HG03108 (cell line): ENCODE measurements at regions not wholly inside any gene's neighbourhood (a gene's known extent, or its start where the extent isn't known, plus 50 kb on each side); places are given as distances from the start of the nearest gene placed in this dataset.
"Not testable (repeated sequence)": the region's sequence is repeated elsewhere in the genome, so short reads cannot be mapped to it uniquely, and the experiment has no call there.

Experiments
- ATAC-seq: cut with Tn5 transposase; IDR thresholded peaks from one replicate; pipeline ENCODE4 v1.9.1; 2021; ENCODE audit warnings: moderate library complexity; ENCODE audit not compliant: unreplicated experiment

DNA sequence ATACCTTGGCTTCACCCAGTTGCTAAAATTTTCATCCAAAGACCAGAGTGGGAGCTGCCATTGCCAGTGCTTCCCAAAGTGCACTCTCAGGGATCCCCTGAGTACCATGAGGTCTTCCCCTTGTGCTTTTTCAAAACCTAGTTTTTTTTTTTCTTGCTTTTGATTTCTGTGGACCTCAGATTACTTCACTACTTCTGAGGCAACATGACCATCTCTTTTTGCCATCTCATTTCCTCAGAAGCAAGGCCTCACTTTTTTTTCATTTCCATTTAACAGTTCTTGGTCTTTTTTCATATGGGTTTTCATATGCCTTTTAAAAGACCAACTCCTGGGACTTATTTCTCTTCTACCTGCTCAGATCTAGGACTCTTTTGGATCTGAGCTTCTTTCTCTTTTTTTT is 64.1 kb upstream of the MMS22L start:
- no peak for ATAC-seq

DNA sequence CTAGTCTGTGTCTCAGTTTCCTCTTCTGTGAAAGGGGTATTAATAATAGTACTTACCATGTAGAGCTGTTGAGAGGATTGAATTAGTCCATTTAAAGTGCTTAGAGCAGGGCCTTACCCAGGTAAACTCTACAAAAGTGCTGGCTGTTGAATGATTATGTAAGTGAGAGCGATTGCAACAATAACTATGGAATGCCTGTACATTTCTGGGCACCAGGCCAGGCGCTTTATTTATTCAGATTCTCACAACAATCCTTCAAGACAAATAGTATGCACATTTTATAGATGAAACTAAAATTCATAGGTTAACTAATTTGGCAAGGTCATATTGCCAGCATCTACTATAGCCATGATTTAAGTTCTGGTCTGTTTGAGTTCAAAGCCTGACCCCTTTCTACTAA is 78.3 kb upstream of the MMS22L start:
- no peak for ATAC-seq

DNA sequence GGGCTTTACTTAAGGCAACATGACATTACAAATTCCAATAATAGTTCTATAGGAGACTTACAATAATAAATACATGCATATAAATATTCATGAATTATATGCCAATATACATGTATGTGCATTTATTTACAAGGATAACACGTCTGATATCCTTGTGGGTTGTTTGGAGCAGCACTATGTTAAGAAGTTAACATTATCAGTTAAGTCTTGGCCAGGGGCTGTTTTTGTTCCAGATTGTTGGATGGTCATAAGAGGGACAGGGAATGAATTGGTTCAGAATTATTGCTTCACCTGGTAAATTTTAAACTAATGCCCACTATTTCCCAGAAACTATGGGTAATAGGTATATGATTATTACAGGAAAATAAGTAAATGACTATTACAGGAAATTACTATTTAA is 81.3 kb upstream of the MMS22L start:
- no peak for ATAC-seq

DNA sequence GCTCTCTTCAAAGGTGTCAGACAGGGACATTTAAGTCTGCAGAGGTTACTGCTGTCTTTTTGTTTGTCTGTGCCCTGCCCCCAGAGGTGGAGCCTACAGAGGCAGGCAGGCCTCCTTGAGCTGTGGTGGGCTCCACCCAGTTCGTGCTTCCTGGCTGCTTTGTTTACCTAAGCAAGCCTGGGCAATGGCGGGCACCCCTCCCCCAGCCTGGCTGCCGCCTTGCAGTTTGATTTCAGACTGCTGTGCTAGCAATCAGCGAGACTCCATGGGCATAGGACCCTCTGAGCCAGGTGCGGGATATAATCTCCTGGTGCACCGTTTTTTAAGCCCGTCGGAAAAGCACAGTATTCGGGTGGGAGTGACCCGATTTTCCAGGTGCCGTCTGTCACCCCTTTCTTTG is 99.1 kb upstream of the MMS22L start:
- ATAC-seq: not testable (repeated sequence)

DNA sequence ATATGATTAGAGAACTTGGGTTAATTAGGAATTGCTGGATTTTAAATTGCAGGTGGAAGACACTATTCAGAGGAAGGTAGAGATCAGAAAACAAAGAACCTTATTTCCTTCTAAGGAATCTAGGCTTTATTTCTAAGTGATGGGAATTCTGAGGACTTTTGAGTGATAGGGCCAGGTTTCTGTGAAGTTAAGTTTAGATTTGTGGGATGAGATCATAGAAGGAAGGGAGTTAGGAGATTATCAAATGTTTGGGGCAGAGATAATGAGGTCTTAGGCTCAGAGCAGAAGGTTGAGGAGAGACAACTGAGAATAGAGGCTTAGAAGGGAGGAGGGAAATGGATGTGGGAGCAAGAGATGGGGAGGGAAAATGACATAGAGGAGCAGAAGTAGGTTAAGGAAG is 109.7 kb upstream of the MMS22L start:
- no peak for ATAC-seq

DNA sequence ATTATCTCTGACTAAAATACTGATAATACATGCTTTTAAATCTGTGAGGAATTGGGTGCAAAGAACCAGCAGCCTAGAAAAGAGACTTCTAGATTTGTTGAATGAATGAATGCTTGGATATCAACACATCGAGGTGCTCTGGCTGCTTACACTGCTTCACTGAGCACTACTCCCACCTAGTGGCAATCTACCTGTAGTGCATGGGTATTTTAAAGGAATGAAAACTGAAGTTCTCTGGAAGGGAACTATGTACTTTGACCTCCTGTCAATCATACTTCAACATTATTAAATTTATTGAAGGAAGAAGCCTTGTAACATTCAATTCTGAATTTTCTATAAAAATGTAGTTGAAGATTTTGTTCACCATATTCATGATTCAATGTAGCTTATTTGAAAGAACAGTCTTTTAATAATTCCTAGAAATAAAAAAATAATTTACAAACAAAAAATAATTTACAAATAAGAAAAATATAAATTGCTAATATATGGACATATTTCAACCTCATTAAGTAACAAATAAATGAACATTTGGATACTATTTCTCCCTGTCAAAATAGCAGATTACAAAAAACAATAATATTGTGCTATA is 111.2 kb upstream of the MMS22L start:
- peak; percentile 70 for ATAC-seq

DNA sequence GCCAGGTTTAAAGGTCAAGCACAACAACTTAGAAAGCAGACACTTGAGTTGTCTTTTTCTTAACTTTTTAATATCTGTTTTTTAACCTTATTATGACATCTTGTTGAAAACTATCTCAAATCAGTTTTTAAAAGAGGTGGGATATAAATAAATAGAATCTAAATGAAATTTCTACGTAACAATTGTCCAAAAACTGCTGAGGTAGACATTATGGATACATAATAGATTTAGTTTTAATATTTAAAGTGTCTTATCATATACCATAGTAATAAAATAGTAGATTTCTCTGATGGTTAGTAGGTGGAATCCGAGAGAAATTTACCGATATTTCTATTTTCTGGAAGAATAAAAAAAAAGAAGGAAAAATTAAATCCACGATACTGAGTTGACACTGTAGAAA is 113.9 kb upstream of the MMS22L start:
- no peak for ATAC-seq

DNA sequence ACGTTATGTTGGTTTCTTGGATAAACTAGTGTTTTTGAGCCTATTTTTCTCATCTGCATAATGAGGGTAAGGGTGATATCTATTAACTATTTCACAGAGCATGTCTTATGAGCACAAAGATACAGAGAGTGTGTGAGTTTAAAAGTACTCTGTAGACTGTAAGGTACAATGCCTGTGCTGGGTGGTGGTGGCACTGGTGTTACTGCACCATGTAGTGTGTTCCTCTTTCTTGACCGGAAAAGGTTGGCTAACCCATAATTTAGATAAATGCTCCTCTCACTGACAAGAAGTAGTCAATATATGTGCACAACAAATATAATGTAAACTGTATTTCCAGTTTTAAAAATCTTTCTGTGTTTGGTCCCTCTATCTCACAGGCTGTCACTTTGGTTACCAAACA is 116.2 kb upstream of the MMS22L start:
- no peak for ATAC-seq

DNA sequence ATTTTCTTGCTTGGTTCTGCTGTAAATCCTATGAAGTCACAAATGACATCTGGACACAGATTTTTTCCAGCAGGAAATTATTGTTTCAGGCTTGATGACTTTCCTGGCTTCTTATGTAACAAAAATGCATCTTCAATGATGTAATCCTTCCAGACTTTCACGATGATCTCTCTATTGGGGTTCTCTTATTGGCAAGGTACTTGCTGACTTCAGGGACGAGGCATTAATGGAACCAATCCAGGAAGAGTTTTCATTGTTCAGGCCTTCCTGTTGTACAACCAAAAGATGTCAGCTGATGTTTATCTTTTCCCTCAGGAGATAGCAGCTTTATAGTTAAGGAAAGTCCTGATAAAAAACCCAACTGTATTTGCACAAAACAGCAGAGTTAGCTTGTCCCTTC is 118.5 kb upstream of the MMS22L start:
- ATAC-seq: no peak

DNA sequence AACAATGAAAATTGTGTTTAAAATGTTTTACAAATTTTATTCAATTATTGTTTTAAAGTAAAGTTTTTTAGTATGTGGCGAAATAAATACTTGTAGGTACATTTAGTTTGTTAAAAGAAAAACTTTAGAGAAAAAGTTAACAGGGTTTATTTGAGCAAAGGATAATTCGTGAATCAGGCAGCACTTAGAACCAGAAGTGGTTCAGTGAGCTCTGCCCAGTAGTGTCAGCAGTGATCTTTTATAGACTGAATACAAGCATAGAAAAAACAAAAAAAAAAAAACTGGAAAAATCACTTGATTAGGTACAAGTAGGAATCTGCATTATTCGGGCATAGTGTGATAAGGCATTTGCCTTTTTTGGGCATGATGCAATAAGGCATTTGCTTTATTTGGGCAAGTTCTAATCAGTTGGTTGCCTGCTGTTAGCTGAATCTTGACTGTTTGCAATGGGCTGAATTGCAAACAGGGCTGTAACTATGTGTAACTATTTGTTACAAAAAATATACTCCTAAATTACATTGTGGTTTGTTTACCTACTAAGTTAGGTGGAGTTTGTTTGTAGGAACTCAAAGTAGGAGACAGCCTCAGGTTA is 122.9 kb upstream of the MMS22L start:
- no peak for ATAC-seq

DNA sequence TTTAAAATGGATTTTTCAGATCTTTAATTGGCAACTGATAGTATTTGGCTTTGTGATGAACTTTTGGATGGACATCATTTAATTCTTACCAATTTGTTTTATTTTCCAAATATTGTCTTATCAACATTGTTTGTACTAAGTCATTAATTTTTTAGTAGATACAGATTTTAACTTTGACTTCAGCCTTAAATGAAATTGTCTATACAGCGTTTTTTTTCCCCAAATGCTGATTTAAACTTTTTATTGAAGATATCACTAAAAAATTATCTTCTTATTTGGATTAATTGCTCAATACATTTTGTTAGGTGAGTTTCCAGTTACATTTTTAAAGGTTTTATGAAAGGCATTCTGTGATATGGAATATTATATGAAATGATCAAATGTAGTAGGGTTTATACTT is 123.6 kb upstream of the MMS22L start:
- no peak for ATAC-seq

DNA sequence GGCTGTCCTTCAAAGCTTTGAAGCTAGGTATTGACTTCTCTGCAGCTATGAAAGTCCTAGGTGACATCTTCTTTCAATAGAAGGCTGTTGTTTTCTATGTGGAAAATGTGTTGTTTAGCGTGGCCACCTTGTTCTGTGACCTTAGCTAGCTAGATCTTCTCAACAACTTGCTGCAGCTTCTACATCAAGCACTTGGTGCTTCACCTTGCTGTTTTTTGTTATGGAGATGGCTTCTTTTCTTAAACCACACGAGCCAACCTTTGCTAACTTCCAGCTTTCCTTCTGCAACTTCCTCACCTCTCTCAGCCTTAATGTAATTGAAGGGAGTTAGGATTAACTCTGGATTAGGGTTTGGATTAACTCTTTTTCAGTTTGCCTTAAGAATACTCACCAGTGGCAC is 128.6 kb upstream of the MMS22L start:
- no peak for ATAC-seq

DNA sequence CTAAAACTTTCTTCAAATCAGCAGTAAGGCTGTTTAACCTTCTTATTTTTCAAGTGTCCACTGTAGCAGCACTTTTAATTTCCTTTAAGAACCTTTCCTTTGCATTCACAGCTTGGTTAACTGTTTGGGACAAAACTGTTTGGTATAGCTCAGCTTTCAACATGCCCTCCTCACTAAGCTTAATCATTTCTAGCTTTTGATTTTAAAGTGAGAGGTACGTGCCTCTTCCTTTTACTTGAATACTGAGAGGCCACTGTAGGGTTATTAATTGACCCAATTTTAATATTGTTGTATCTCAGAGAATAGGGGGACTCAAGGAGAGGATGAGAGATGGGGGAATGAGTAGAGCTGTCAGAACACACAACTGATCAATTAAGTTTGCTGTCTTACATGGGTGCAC is 129.5 kb upstream of the MMS22L start:
- ATAC-seq: no peak

DNA sequence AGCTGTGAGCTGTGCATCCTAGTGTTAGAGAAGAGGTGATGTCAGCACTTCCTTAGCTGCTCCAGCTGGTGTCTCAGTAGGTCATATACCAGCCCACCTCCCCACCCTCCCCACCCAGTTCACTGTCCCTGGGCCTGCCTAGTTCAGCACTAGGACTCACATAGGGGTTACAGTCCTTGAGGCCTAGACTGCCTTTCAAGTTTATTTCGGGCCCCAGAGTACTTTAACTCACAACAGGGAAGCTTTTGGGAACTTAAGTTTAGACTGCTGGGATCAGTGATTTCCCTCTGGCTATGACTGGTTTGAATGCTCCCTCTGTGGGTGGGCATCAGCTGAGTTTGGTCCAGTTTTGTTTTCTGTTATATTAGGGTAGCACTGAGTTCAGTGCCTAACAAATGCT is 139.2 kb upstream of the MMS22L start:
- no peak for ATAC-seq

DNA sequence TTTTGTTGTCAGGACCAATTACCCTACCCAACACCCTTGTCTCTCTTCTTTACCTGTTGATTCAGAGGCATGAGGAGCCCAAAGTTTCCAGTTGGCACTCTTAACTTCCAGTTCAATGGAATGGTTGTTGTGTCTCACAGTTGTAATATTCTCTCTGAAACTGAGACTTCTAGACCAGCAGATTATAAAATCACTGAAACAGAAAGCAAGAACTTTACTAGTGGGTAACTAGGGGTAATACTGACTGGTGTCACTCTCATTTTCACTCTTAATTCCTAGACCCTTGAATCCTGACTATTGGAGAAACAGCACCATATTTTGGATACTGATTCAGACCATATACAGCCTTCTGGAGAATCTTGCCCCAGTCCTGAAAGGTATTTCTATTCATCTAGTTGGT is 140.2 kb upstream of the MMS22L start:
- peak; percentile 32 for ATAC-seq

DNA sequence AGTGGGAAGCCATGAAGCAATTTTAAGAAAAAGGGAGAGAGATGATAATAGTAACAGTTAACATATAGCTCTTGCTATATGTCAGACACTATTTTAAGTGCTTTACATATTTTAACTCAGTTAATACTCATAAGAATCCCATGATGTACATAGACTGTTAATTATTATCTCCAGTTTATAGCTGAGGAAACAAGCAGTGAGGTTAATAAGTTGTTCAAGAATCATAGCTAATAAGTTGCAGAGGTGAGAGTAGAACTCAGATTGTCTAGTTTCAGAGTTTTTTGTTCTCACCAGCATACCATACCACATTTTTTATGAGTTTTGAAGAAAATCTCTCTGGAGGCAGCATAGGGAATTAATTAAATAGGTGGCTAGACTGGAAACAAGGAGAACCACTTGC is 144.6 kb upstream of the MMS22L start:
- ATAC-seq: peak; percentile 85

DNA sequence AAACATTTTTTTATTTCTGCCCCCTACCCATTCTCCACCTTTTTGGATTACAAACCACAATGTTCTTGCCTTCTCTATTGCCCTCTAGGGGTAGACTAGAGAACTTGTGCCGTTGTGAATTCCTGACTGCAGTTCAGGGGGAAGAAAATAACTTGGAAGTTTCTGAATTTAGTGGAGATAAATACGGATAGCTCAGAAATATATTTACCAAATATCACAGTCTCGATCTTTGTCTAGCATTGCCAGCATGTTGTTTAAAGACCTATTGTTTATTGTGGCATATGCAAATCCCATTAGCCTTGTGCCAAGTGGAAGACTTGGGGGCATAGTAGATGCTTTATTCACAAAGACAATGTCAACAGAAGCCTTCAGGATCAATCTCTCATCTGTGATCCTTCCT is 154.1 kb upstream of the MMS22L start:
- no peak for ATAC-seq

DNA sequence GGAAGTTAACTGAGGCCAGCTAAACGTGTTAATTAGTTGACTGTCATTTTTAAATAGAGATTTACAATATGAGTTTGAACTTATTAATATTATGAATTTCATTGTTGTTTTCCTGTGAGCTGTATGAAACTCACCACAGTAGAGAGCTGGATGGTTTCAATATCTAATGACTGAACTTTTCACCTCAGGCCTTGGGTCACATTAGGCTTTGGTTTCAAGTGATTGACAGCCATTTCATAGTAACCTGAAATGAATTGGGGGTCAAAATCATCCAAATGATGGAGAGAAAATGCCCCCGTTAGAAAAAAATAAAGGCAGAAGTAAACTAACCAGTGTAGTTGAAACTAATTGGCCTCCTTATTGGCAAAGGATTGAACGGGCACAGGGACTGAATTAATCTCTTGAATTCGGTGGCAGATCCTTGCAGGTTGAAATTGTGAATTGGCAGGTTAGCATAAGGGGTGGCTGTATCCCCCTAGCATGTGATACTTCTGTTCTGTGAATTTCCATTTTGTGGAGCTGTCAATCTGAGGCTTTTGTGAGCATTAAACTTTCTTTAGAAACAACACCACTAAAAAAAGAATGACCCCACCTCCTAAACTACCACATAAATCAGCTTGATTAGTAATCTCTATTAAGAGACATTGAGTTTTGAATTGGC is 155.1 kb upstream of the MMS22L start:
- ATAC-seq: peak; percentile 48

DNA sequence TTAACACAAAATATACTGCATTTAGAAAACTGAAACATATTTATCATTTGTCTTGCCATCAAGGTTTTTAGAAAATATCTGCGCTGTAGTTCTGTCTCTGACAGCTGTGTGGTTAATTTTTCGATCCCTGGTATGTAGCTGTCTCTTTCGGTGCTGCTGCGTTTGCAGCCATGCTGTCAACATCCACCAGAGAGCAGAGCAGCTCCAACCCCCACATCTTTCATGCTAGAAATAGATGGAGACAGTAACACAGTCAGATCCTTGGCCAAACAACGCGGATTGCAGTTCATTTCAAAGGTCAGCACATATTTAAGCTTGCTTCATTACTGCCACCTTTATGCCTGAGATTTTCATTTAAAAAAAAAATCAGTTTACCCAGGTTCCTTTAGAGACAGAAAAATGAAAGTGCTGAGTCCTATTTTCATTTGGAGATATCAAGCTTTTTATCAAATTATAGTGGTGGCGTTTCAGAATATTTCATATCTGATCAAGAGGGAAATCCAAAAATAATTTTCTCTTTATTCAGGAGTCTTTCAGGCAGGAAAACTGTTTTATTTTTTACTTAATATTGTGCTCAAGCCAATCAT is 157.7 kb upstream of the MMS22L start:
- no peak for ATAC-seq

DNA sequence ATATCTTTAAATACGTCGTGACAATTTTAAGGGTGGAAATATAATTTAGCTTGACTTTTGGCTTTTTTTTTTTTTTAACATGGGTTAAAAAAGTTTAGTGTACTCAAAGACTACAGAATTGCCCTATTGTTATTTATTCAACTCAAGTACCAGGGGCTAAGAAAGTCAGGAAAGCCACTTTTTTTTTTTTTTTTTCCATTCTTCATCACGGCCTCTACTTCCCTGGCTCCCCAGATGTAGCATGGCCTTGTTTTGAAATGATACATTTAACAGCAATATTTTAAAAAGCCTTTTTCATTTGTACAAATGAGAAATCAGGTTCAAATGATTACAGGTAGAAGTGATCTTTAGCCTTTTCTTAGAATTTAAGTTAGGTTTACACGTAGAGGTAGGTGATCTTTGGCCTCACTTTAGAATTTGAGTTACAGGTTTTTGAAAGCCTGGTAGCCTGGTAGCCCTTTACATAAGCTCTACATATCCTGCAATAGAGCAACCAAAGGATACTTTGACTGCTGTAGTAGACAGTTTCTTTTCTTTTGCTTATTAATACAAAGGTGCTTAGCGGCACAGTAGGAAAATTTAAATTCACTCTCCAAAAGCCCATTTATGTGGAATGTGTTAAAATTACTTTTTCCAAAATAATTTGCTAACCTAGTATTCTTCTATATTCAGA is 160.5 kb upstream of the MMS22L start:
- no peak for ATAC-seq

DNA sequence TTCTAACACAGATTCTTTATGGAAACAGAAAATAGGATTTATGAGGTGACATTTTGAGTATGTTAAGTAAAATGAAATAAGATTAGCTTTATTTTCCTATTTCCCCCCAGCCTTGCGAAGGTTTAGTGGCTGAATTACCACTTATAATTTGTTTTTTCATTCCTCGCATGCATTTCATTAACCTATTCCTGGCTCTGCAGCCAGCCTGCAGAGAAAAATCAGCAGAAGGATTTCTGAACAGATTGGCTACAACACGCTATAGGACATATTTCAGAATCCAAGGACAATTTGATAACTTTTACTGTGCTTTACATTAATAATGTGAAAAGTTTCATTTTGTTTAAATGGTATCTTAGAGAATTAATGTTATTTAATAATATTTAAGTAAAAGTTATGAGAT is 162.4 kb upstream of the MMS22L start:
- ATAC-seq: no peak

DNA sequence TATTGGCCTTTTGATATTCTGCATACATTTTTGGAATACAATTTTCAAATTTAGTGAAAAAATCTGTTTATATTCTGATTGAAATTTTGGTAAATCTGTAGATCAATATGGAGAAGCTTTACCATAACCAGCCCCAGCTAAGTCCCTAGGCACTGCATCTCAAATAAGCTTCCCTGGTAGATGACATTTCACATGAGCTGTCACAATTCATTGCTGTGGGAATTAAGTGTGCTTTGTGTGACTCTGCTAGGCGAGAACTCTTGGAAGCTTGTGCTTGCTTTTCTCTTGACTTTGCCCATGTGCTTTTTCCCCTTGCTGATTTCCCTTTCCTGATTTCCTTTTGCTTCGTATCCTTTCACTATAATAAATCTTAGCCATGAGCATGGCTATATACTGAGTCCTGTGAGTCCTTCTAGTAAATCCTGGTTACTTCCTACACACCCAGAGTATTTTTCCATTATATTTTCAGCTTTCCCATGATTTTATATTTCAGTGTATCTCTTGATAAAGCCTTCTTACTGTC is 166.5 kb upstream of the MMS22L start:
- no peak for ATAC-seq
